ENCODE measurements at regions not wholly inside any gene's neighbourhood (a gene's known extent, or its start where the extent isn't known, plus 50 kb on each side); places are given as distances from the start of the nearest gene placed in this dataset.

- TF ChIP-seq EP300 (IDR thresholded peaks at IDR 0.05; ENCODE audit: low read depth) = no peak
- TF ChIP-seq, protein P1, sequence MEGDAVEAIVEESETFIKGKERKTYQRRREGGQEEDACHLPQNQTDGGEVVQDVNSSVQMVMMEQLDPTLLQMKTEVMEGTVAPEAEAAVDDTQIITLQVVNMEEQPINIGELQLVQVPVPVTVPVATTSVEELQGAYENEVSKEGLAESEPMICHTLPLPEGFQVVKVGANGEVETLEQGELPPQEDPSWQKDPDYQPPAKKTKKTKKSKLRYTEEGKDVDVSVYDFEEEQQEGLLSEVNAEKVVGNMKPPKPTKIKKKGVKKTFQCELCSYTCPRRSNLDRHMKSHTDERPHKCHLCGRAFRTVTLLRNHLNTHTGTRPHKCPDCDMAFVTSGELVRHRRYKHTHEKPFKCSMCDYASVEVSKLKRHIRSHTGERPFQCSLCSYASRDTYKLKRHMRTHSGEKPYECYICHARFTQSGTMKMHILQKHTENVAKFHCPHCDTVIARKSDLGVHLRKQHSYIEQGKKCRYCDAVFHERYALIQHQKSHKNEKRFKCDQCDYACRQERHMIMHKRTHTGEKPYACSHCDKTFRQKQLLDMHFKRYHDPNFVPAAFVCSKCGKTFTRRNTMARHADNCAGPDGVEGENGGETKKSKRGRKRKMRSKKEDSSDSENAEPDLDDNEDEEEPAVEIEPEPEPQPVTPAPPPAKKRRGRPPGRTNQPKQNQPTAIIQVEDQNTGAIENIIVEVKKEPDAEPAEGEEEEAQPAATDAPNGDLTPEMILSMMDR (IDR thresholded peaks at IDR 0.05) = no peak
Measured at GRCh38 chr17:73879987-73880386, 235.7 kb upstream of the SDK2 start.

Data from transverse colon (tissue), 3 donors.